ENCODE measurements at regions not wholly inside any gene's neighbourhood (a gene's known extent, or its start where the extent isn't known, plus 50 kb on each side); places are given as distances from the start of the nearest gene placed in this dataset.
A peak's percentile ranks its signal among the peaks of the same experiment; 100 is the strongest.

GRCh38 chr7:97271619-97272018, 154.1 kb downstream of the SDHAF3 start (continued):
- TF ChIP-seq TIGD3 (CRISPR knock-in tag; IDR thresholded peaks at IDR 0.05; ENCODE audit: borderline replicate concordance): no peak
- TF ChIP-seq ETV5 (CRISPR knock-in tag; IDR thresholded peaks at IDR 0.05; ENCODE audit: borderline replicate concordance): no peak

DNA sequence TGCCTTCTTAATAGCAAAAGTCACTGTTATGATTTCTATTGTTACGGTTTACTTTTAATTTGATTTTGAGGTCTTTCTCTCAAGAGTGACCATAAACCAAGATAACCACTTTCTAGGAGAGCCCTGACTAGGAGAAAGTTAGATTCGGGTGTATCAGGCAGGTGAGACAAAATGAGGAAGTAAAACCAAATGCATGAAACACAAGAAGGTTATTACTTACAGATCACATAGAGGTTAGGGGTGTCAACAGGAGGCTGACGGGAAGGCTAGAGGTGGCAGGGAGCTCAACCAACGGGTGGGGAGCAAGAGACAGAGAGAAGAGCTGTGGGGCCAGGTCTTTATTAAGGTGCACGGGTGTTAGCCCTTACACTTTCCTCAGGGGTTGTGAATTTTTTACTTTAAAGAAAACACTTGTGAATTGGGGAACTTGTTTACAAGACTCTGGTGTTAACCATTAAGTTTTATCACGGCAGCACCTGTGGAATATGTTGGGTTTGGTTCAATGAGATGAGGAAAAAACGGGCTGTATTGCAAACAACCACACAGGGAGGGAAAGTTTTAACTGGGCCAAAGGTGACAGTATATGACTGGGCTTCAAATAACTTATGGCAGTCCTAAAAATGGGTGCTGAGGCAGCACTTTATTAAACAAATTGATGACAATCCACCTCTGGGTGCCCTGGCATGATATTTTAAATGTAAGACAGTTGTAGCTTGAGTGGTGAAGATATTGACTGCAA, 154.9 kb downstream of the SDHAF3 start:
- FAIRE-seq (no peak), ATAC-seq (no peak), DNase-seq (ENCODE audit: low spot score) (no peak)
- in situ Hi-C loops (cut with HindIII; ENCODE audit: extremely low pct_ligation_motif_present, low pct_unique_long_range_greater_than_20kb): no loop called here
- Histone ChIP-seq H3K27me3 (ENCODE audit: control insufficient read depth in 1 of 2, insufficient read depth in 2 of 2, low read length in 2 of 2) (peaks cover 0 to 8% of the 10 kb centered on the region in 2 experiments; a peak in 2 of 5 replicates), H4K20me1 (ENCODE audit: insufficient read depth, low read length) (no peaks in the 10 kb centered on the region), H3K27ac (ENCODE audit: extremely low read length, insufficient read depth, low read length) (no peak overlapping the region), H3K4me1 (ENCODE audit: insufficient read depth, low read length) (no peaks in the 10 kb centered on the region), H3K36me3 (replicated peaks in 1 of 2; ENCODE audit: control insufficient read depth in 1 of 2, insufficient read depth in 2 of 2, low read length in 2 of 2) (no peaks in the 10 kb centered on the region), H2AFZ (ENCODE audit: low read length) (no peak overlapping the region), H3K4me2 (ENCODE audit: low read depth, low read length) (no peak overlapping the region), H3K9ac (ENCODE audit: insufficient read depth, low read depth, low read length) (no peak overlapping the region), H3K4me3 (replicated peaks in 1 of 3; ENCODE audit: insufficient read depth in 1 of 3, low read depth in 2 of 3, low read length in 3 of 3) (no peak overlapping the region), H3K79me2 (ENCODE audit: insufficient read depth, low read length) (no peaks in the 10 kb centered on the region), H3K9me3 (ENCODE audit: low read length) (no peaks in the 10 kb centered on the region)
- ChIA-PET CTCF (ENCODE audit: low intra/inter-chr PET ratio, low total read pairs) (no interaction called here), POLR2A (no interaction called here)
- 8% methylated on average over 7 of the region's 7 CpGs for WGBS (ENCODE audit: low lambda C conversion rate)
- TF ChIP-seq FOXO1 (CRISPR knock-in tag; IDR thresholded peaks at IDR 0.05): no peak
- TF ChIP-seq KLF9 (CRISPR knock-in tag; IDR thresholded peaks at IDR 0.05; ENCODE audit: low read depth): no peak
- no peak for TF ChIP-seq THYN1 (CRISPR knock-in tag; IDR thresholded peaks at IDR 0.05; ENCODE audit: borderline replicate concordance, low read depth)
- TF ChIP-seq MAFF (IDR thresholded peaks at IDR 0.05; ENCODE audit: low read depth, low read length): 0 out of 2 replicates have a peak, but pooled peaks have one; percentile 27
- TF ChIP-seq MAFK (conservative IDR thresholded peaks at IDR 0.05 in 1 of 2, IDR thresholded peaks at IDR 0.05 in 1 of 2; ENCODE audit: low read length in 2 of 2): peak; percentile 21 to 68; a peak in 3 of 4 replicates
- intact Hi-C loops (cut with micrococcal nuclease; ENCODE audit: unreplicated experiment): no loop called here
- BruUV-seq (replicated peaks): no TSS peak

Data from HepG2 (cell line).